HCT116 (cell line): ENCODE measurements at regions not wholly inside any gene's neighbourhood (a gene's known extent, or its start where the extent isn't known, plus 50 kb on each side); places are given as distances from the start of the nearest gene placed in this dataset.

Experiments used
- ATAC-seq: fragments of 200-7000 bp; cut with Tn5 transposase; 2 replicates; pipeline ENCODE4 v1.9.1; 2020; ENCODE audit warnings: mild to moderate bottlenecking, moderate library complexity
- BruUV-seq: library from RNA; stranded (reverse); fragments of 400-500 nt; replicated peaks from 2 replicates; lab custom pipeline; 2021; lab: Mats Ljungman, UMichigan
- CTCF ChIA-PET: fragments of 300-600 bp; sonication (Branson Sonifier 250); formaldehyde crosslinking; loops from one replicate; lab custom pipeline; 2021; ENCODE audit warnings: antibody characterized with exemption; lab: Charles Lee
- POLR2A ChIA-PET: fragments of 300-600, 350-600 bp; sonication (Branson Sonifier 250); formaldehyde crosslinking; loops from one replicate; lab custom pipeline; 2021; ENCODE audit warnings: antibody characterized with exemption; lab: Charles Lee
- RAD21 ChIA-PET, 2 experiments: fragments of 300-600 bp; sonication (Branson Sonifier 250); formaldehyde crosslinking; loops; one replicate each; lab custom pipeline; 2023; ENCODE audit warnings: low total read pairs in 2 of 2; ENCODE audit not compliant: uncharacterized antibody in 2 of 2, unreplicated experiment in 2 of 2, low non-redundant PET in 1 of 2; lab: Charles Lee
- DNase-seq: peaks from one replicate; pipeline ENCODE4 v3.0.0-alpha.2; 2010; ENCODE audit warnings: low read depth, low spot score
- H2AFZ ChIP-seq: fragments of 200-600 bp; shearing (Covaris generic), sonication (generic); 2 replicates; pipeline ENCODE4 v1.6.1; 2017; ENCODE audit warnings: low read depth, mixed run types, mixed read lengths, antibody characterized with exemption, low read length; ENCODE audit not compliant: poor library complexity, severe bottlenecking
- H3K27ac ChIP-seq: 2 replicates; pipeline ENCODE4 v1.5.1; 2012; ENCODE audit warnings: low read depth, low read length
- H3K27me3 ChIP-seq: fragments of 200-600 bp; sonication (generic); 2 replicates; pipeline ENCODE4 v1.6.1; 2016; ENCODE audit warnings: mixed run types, low read length, mixed read lengths; ENCODE audit not compliant: insufficient read depth
- H3K36me3 ChIP-seq, 2 experiments: fragments of 200-500 bp in 1 of 2; fragments of 200-600 bp in 1 of 2; sonication (Bioruptor generic) in 1 of 2; sonication (generic) in 1 of 2; 2 replicates each; pipeline versions ENCODE4 v1.5.1 to v1.6.1; 2014 to 2016; ENCODE audit warnings: low read length in 2 of 2, inconsistent platforms in 1 of 2, mixed read lengths in 1 of 2, mixed run types in 1 of 2; ENCODE audit not compliant: insufficient read depth in 2 of 2, control insufficient read depth in 1 of 2
- H3K4me1 ChIP-seq, 2 experiments: fragments of 200-600 bp in 1 of 2; sonication (generic) in 1 of 2; 2 replicates each; pipeline versions ENCODE4 v1.5.1 to v1.6.1; 2012 to 2017; ENCODE audit warnings: low read length in 2 of 2, inconsistent platforms in 1 of 2, mild to moderate bottlenecking in 1 of 2, mixed read lengths in 1 of 2, mixed run types in 1 of 2, moderate library complexity in 1 of 2; ENCODE audit not compliant: insufficient read depth in 2 of 2, control insufficient read depth in 1 of 2
- H3K4me2 ChIP-seq: fragments of 200-600 bp; sonication (generic); 2 replicates; pipeline ENCODE4 v1.6.1; 2017; ENCODE audit warnings: mixed run types, low read length, mixed read lengths
- H3K4me3 ChIP-seq, 2 experiments: fragments of 200-600 bp in 1 of 2; sonication (generic) in 1 of 2; replicated peaks in 1 of 2; 2 replicates each; pipeline ENCODE4 v1.5.1; 2011 to 2016; ENCODE audit warnings: low read length in 2 of 2, control low read depth in 1 of 2, low read depth in 1 of 2, mild to moderate bottlenecking in 1 of 2, mixed read lengths in 1 of 2, mixed run types in 1 of 2
- H3K79me2 ChIP-seq: fragments of 200-600 bp; sonication (generic); 2 replicates; pipeline ENCODE4 v1.6.1; 2017; ENCODE audit warnings: mild to moderate bottlenecking, mixed run types, low read length, moderate library complexity, mixed read lengths; ENCODE audit not compliant: insufficient read depth
- H3K9ac ChIP-seq: fragments of 200-600 bp; sonication (generic); 2 replicates; pipeline ENCODE4 v1.6.1; 2016; ENCODE audit warnings: low read length, mixed read lengths
- H3K9me2 ChIP-seq: fragments of 200-600 bp; sonication (generic), shearing (Covaris generic); 2 replicates; pipeline ENCODE4 v1.6.1; 2017; ENCODE audit warnings: mixed run types, mild to moderate bottlenecking, moderate library complexity; ENCODE audit not compliant: insufficient read depth
- H3K9me3 ChIP-seq, 2 experiments: fragments of 200-500 bp in 1 of 2; fragments of 200-600 bp in 1 of 2; sonication (Bioruptor generic) in 1 of 2; sonication (generic) in 1 of 2; 2 replicates each; pipeline ENCODE4 v1.6.1; 2014 to 2017; ENCODE audit warnings: low read length in 2 of 2, mixed read lengths in 2 of 2, inconsistent platforms in 1 of 2, low read depth in 1 of 2, mild to moderate bottlenecking in 1 of 2, mixed run types in 1 of 2, moderate library complexity in 1 of 2; ENCODE audit not compliant: control insufficient read depth in 1 of 2, insufficient read depth in 1 of 2
- H4K20me1 ChIP-seq: fragments of 200-600 bp; sonication (generic), shearing (Covaris generic); 2 replicates; pipeline ENCODE4 v1.6.1; 2017; ENCODE audit warnings: mixed run types, mild to moderate bottlenecking, moderate library complexity; ENCODE audit not compliant: insufficient read depth
- CBX3 ChIP-seq: IDR thresholded peaks from 2 replicates; pipeline ENCODE4 v1.6.1; 2012; ENCODE audit warnings: low read depth
- CTCF ChIP-seq, 3 experiments: fragments of 200-600 bp in 1 of 3; sonication (generic) in 1 of 3; IDR thresholded peaks in 2 of 3; conservative IDR thresholded peaks in 1 of 3; 2 replicates each; pipeline ENCODE4 v1.5.1; 2012 to 2017; ENCODE audit warnings: low read depth in 2 of 3, low read length in 2 of 3, antibody characterized with exemption in 1 of 3, borderline replicate concordance in 1 of 3, control low read depth in 1 of 3, mild to moderate bottlenecking in 1 of 3, mixed read lengths in 1 of 3, mixed run types in 1 of 3, moderate library complexity in 1 of 3; ENCODE audit not compliant: insufficient read depth in 1 of 3
- EGR1 ChIP-seq: IDR thresholded peaks from 2 replicates; pipeline ENCODE4 v1.6.1; 2012; ENCODE audit warnings: low read depth
- ELF1 ChIP-seq: IDR thresholded peaks from 2 replicates; pipeline ENCODE4 v1.6.1; 2012; ENCODE audit warnings: low read depth, borderline replicate concordance
- FOSL1 ChIP-seq: IDR thresholded peaks from 2 replicates; pipeline ENCODE4 v1.6.1; 2012; ENCODE audit warnings: low read depth
- JUND ChIP-seq: IDR thresholded peaks from 2 replicates; pipeline ENCODE4 v1.6.1; 2012
- POLR2A ChIP-seq: IDR thresholded peaks from 2 replicates; pipeline ENCODE4 v1.7.0; 2011; ENCODE audit warnings: borderline replicate concordance; ENCODE audit not compliant: insufficient read depth, insufficient read length; ENCODE audit errors: extremely low read depth
- POLR2AphosphoS5 ChIP-seq: IDR thresholded peaks from 2 replicates; pipeline ENCODE4 v1.6.1; 2011; ENCODE audit warnings: mild to moderate bottlenecking, low read depth, low read length, moderate library complexity
- SP1 ChIP-seq: IDR thresholded peaks from 2 replicates; pipeline ENCODE4 v1.6.1; 2012; ENCODE audit warnings: low read depth
- TCF7L2 ChIP-seq: IDR thresholded peaks from 2 replicates; pipeline ENCODE4 v1.7.0; 2011; ENCODE audit warnings: borderline replicate concordance, inconsistent platforms; ENCODE audit not compliant: insufficient read depth, insufficient read length; ENCODE audit errors: extremely low read depth
- YY1 ChIP-seq: IDR thresholded peaks from 2 replicates; pipeline ENCODE4 v1.6.1; 2011; ENCODE audit warnings: low read length, low read depth, moderate library complexity, mild to moderate bottlenecking; ENCODE audit not compliant: insufficient replicate concordance; ENCODE audit errors: extremely low read depth
- ZBTB33 ChIP-seq: IDR thresholded peaks from 2 replicates; pipeline ENCODE4 v1.6.1; 2011; ENCODE audit warnings: mild to moderate bottlenecking, low read length, moderate library complexity; ENCODE audit not compliant: insufficient replicate concordance; ENCODE audit errors: extremely low read depth
- ZFX ChIP-seq: fragments of 450-650 bp; IDR thresholded peaks from 2 replicates; pipeline ENCODE4 v1.6.1; 2017
- intact Hi-C: fragments of 100-400 bp; cut with micrococcal nuclease; formaldehyde crosslinking; loops from 2 replicates; pipeline ENCODE4 v1.10.0; 2022
- TF ChIP-seq, protein P1 (sequence below): IDR thresholded peaks from 2 replicates; pipeline ENCODE4 v1.6.1; 2012
- TF ChIP-seq, protein P2 (sequence below): IDR thresholded peaks from 2 replicates; pipeline ENCODE4 v1.6.1; 2012

GRCh38 chr3:72659188-72659587 is 189.1 kb downstream of the SHQ1 start:
- Histone ChIP-seq H3K9me2 (no peaks in the 10 kb centered on the region), H2AFZ (no peak overlapping the region), H3K27ac (no peak overlapping the region), H3K4me3 (no peak overlapping the region), H3K9me3 (no peaks in the 10 kb centered on the region), H3K27me3 (peaks cover 5% of the 10 kb centered on the region; the same call in 1 of the 2 replicates), H4K20me1 (no peaks in the 10 kb centered on the region), H3K9ac (no peak overlapping the region), H3K4me2 (no peak overlapping the region), H3K36me3 (no peaks in the 10 kb centered on the region), H3K79me2 (no peaks in the 10 kb centered on the region), H3K4me1 (peaks cover 27 to 31% of the 10 kb centered on the region in 2 experiments)
- intact Hi-C loops: loop anchor here (10.0 kb wide), 1 partner anchor 204 kb away; no protein-coding TSS in a partner anchor
- BruUV-seq: no TSS peak
- POLR2A ChIA-PET: no interaction called here
- CTCF ChIA-PET: no interaction called here
- TF ChIP-seq POLR2A: no peak
- no peak for TF ChIP-seq ZBTB33
- no peak for TF ChIP-seq ZFX
- TF ChIP-seq, protein P1, sequence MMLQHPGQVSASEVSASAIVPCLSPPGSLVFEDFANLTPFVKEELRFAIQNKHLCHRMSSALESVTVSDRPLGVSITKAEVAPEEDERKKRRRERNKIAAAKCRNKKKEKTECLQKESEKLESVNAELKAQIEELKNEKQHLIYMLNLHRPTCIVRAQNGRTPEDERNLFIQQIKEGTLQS: no peak
- TF ChIP-seq, protein P2, sequence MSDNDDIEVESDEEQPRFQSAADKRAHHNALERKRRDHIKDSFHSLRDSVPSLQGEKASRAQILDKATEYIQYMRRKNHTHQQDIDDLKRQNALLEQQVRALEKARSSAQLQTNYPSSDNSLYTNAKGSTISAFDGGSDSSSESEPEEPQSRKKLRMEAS: no peak
- no peak for TF ChIP-seq FOSL1
- TF ChIP-seq TCF7L2: no peak
- no peak for TF ChIP-seq ELF1
- no peak for TF ChIP-seq POLR2AphosphoS5
- no peak for TF ChIP-seq YY1
- no peak for TF ChIP-seq CTCF (IDR thresholded peaks at IDR 0.05 in 2 of 3, conservative IDR thresholded peaks at IDR 0.05 in 1 of 3; ENCODE audit: borderline replicate concordance in 1 of 3, insufficient read depth in 1 of 3, low read depth in 2 of 3, low read length in 2 of 3)
- TF ChIP-seq CBX3: no peak
- TF ChIP-seq SP1: no peak
- TF ChIP-seq EGR1: no peak
- TF ChIP-seq JUND: no peak
- DNase-seq (no peak), ATAC-seq (no peak)
- RAD21 ChIA-PET: no interaction called here
